Spleen (tissue), 11 donors: ENCODE measurements at regions not wholly inside any gene's neighbourhood (a gene's known extent, or its start where the extent isn't known, plus 50 kb on each side); places are given as distances from the start of the nearest gene placed in this dataset.
"Not testable (repeated sequence)": the region's sequence is repeated elsewhere in the genome, so short reads cannot be mapped to it uniquely, and the experiment has no call there.

Experiments used
- DNase-seq: peaks from one replicate; pipeline ENCODE4 v3.0.0-alpha.2; 2020
- H3K27ac ChIP-seq, 8 donors: fragments of 200-600 bp; sonication (generic) in 7 of 8; 1 replicate in 4 of 8; 2 replicates in 4 of 8; pipeline versions ENCODE4 v1.5.0 to v1.8.0; 2016 to 2021; ENCODE audit warnings: inconsistent platforms in 4 of 8, mild to moderate bottlenecking in 4 of 8, moderate library complexity in 1 of 8
- H3K27me3 ChIP-seq, 7 donors: fragments of 200-600 bp; sonication (generic) in 6 of 7; replicated peaks in 1 of 7; 1 replicate in 4 of 7; 2 replicates in 3 of 7; pipeline versions ENCODE4 v1.5.0 to v1.8.0; 2016 to 2021; ENCODE audit warnings: inconsistent platforms in 3 of 7, mild to moderate bottlenecking in 1 of 7
- H3K36me3 ChIP-seq, 6 donors: fragments of 200-600 bp; sonication (generic) in 5 of 6; 1 replicate in 4 of 6; 2 replicates in 2 of 6; pipeline versions ENCODE4 v1.5.0 to v1.8.0; 2016 to 2021; ENCODE audit warnings: inconsistent platforms in 2 of 6
- H3K4me1 ChIP-seq, 6 donors: fragments of 200-600 bp; sonication (generic) in 5 of 6; 1 replicate in 3 of 6; 2 replicates in 3 of 6; pipeline versions ENCODE4 v1.5.0 to v1.8.0; 2016 to 2021; ENCODE audit warnings: inconsistent platforms in 3 of 6
- H3K4me3 ChIP-seq, 8 donors: fragments of 200-600 bp; sonication (generic) in 7 of 8; 1 replicate in 4 of 8; 2 replicates in 4 of 8; pipeline versions ENCODE4 v1.5.0 to v1.8.0; 2016 to 2021; ENCODE audit warnings: inconsistent platforms in 4 of 8, mild to moderate bottlenecking in 4 of 8, moderate library complexity in 2 of 8
- H3K9me3 ChIP-seq, 8 donors: fragments of 200-600 bp; sonication (generic) in 7 of 8; 1 replicate in 4 of 8; 2 replicates in 4 of 8; pipeline versions ENCODE4 v1.5.0 to v1.8.0; 2016 to 2021; ENCODE audit warnings: inconsistent platforms in 4 of 8
- CTCF ChIP-seq, 11 experiments: fragments of 200-600 bp in 7 of 11; fragments of 450-650 bp in 4 of 11; sonication (generic) in 4 of 11; IDR thresholded peaks in 8 of 11; conservative IDR thresholded peaks in 3 of 11; 1 replicate in 7 of 11; 2 replicates in 4 of 11; pipeline versions ENCODE4 v1.4.0 to v1.8.0; 2016 to 2021; ENCODE audit warnings: antibody characterized with exemption in 11 of 11, inconsistent platforms in 4 of 11, mild to moderate bottlenecking in 1 of 11
- POLR2A ChIP-seq, 3 donors: fragments of 450-650 bp; IDR thresholded peaks; one replicate each; pipeline ENCODE4 v1.5.1; 2017; ENCODE audit warnings: antibody characterized with exemption in 3 of 3, mild to moderate bottlenecking in 1 of 3
- POLR2AphosphoS5 ChIP-seq, 3 donors: sonication (generic); formaldehyde crosslinking; IDR thresholded peaks; one replicate each; pipeline ENCODE4 v1.5.1; 2017; ENCODE audit warnings: antibody characterized with exemption in 3 of 3
- WGBS, 5 donors: extraction: QIAGEN DNeasy Blood & Tissue Kit in 3 of 5; methylation state at CpG; one replicate each; pipeline versions ENCODE4 v1.1.5 to v1.1.7; 2013 to 2018; 5-methylcytosine and 5-hydroxymethylcytosine counted together
- intact Hi-C: fragments of 100-400 bp; cut with DNase I; formaldehyde crosslinking; loops from one replicate; pipeline ENCODE4 v1.15.0; 2023; ENCODE audit warnings: low total_unique reads
- donor health status: healthy with polysubstance abuse.
- donor health status: DM: no; HTN: no; CAD: no; lungs with moderate emphysema.
- donor health status: DM: no; HTN: no; CAD: no.
- donor health status: Bipolar disorder and iron deficiency.
- donor health status: healthy.
- donor health status: DM: no; HTN: no; CAD: no.
- donor health status: DM: yes; HTN: yes; CAD: no.

- Histone ChIP-seq H3K9me3 (no peaks in the 10 kb centered on the region), H3K27me3 (peaks cover 0 to 18% (median 0%) of the 10 kb centered on the region in 7 donors), H3K4me1 (peaks cover 0 to 10% (median 0%) of the 10 kb centered on the region in 6 donors), H3K36me3 (no peaks in the 10 kb centered on the region), H3K4me3 (no peak overlapping the region), H3K27ac (no peak overlapping the region)
- 33 to 42% (median 34%) methylated on average over 9 of the region's 9 CpGs for WGBS, 5 donors
- intact Hi-C loops, result no loop called here
- TF ChIP-seq POLR2A (IDR thresholded peaks at IDR 0.05) (no peak), POLR2AphosphoS5 (IDR thresholded peaks at IDR 0.05) (no peak), CTCF (IDR thresholded peaks at IDR 0.05 in 8 of 11, conservative IDR thresholded peaks at IDR 0.05 in 3 of 11) (no peak)
- DNase-seq, result no peak
Observed at GRCh38 chr2:113342650-113343049, 63.9 kb upstream of the PAX8 start.

GRCh38 chr2:113341870-113342253, 63.1 kb upstream of the PAX8 start:
- H3K9me3 ChIP-seq, DNase-seq, H3K4me3 ChIP-seq, intact Hi-C loops, H3K27ac ChIP-seq, H3K36me3 ChIP-seq: not testable (repeated sequence)
- 68 to 89% (median 77%) methylated on average over 3 of the region's 3 CpGs for WGBS, 5 donors
- peaks cover 0 to 24% (median 0%) of the 10 kb centered on the region in 7 donors for H3K27me3 ChIP-seq
- peaks cover 0 to 10% (median 0%) of the 10 kb centered on the region in 6 donors for H3K4me1 ChIP-seq

- H3K27ac ChIP-seq, result no peak overlapping the region
- peaks cover 0 to 10% (median 0%) of the 10 kb centered on the region in 6 donors for H3K4me1 ChIP-seq
- peaks cover 0 to 27% (median 0%) of the 10 kb centered on the region in 7 donors for H3K27me3 ChIP-seq
- H3K4me3 ChIP-seq, result no peak overlapping the region
- DNase-seq, result no peak
- no peak for TF ChIP-seq CTCF (IDR thresholded peaks at IDR 0.05 in 8 of 11, conservative IDR thresholded peaks at IDR 0.05 in 3 of 11)
- TF ChIP-seq POLR2A (IDR thresholded peaks at IDR 0.05), result no peak
- no peak for TF ChIP-seq POLR2AphosphoS5 (IDR thresholded peaks at IDR 0.05)
- 64 to 84% (median 72%) methylated on average over 5 to 8 of the region's 8 CpGs for WGBS, 5 donors
- H3K36me3 ChIP-seq, result no peaks in the 10 kb centered on the region
- H3K9me3 ChIP-seq, result no peaks in the 10 kb centered on the region
- intact Hi-C loops, result no loop called here
Observed at GRCh38 chr2:113341191-113341869, 62.6 kb upstream of the PAX8 start.

GRCh38 chr2:113337809-113338208, 59.1 kb upstream of the PAX8 start:
- intact Hi-C loops, result no loop called here
- DNase-seq, result no peak
- no peaks in the 10 kb centered on the region for H3K9me3 ChIP-seq
- 59 to 81% (median 65%) methylated on average over 5 of the region's 5 CpGs for WGBS, 5 donors
- H3K27ac ChIP-seq, result no peak overlapping the region
- H3K4me1 ChIP-seq, result peaks cover 0 to 8% (median 0%) of the 10 kb centered on the region in 6 donors
- H3K27me3 ChIP-seq, result peaks cover 0 to 30% (median 0%) of the 10 kb centered on the region in 7 donors
- no peak for TF ChIP-seq CTCF (IDR thresholded peaks at IDR 0.05 in 8 of 11, conservative IDR thresholded peaks at IDR 0.05 in 3 of 11)
- TF ChIP-seq POLR2AphosphoS5 (IDR thresholded peaks at IDR 0.05), result no peak
- no peak for TF ChIP-seq POLR2A (IDR thresholded peaks at IDR 0.05)
- no peaks in the 10 kb centered on the region for H3K36me3 ChIP-seq
- H3K4me3 ChIP-seq, result no peak overlapping the region

- WGBS, 5 donors, result 72 to 89% (median 81%) methylated on average over 3 of the region's 3 CpGs
- intact Hi-C loops, H3K4me3 ChIP-seq, H3K9me3 ChIP-seq, H3K27ac ChIP-seq, H3K4me1 ChIP-seq, H3K36me3 ChIP-seq, DNase-seq: not testable (repeated sequence)
- H3K27me3 ChIP-seq, result peaks cover 0 to 24% (median 0%) of the 10 kb centered on the region in 7 donors
Observed at GRCh38 chr2:113336040-113336439, 57.3 kb upstream of the PAX8 start.
